HG03097 (cell line): ENCODE measurements at regions not wholly inside any gene's neighbourhood (a gene's known extent, or its start where the extent isn't known, plus 50 kb on each side); places are given as distances from the start of the nearest gene placed in this dataset.
"Not testable (repeated sequence)": the region's sequence is repeated elsewhere in the genome, so short reads cannot be mapped to it uniquely, and the experiment has no call there.

ENCODE experiments used
- ATAC-seq: cut with Tn5 transposase; IDR thresholded peaks from one replicate; pipeline ENCODE4 v1.9.1; 2021; ENCODE audit not compliant: unreplicated experiment, low FRiP score

DNA sequence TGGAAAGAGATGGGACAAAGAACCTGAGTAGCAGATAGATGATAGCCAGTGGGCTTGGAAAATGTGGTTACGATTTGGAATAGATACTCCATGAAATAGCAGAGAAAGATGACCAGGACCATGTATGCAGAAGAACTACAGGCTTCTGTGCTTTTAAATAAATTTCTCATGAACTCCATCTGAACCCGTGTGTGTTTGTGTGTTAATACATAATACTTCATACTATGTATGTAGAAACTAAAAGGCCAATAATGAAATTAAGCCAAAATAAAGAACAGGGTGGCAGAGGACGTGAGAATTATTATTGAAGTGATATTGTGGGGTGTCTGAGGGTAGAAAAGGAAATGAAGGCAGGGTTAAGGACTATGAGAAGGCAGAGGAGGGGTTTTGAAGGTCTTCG lies 385.1 kb upstream of the RPS23 start:
- ATAC-seq: no peak

DNA sequence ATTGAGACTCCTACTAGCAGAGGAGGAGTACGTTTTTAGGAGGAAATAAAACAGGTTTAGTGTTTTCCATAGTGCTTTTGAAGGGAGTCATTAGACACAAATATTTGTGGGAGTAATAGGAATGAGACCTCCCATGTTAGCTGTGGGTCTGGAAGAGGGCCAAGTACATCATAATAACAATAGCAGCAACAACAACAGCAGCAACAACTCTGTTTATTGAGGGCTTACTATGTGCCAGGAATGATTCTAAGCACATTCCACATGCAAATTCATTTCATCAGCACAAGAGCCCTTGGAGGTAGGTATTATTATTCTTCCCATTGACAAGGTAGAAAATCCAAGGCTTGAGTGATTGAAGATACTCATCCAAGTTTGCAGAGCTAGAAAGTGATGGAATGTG lies 384.2 kb upstream of the RPS23 start:
- no peak for ATAC-seq

DNA sequence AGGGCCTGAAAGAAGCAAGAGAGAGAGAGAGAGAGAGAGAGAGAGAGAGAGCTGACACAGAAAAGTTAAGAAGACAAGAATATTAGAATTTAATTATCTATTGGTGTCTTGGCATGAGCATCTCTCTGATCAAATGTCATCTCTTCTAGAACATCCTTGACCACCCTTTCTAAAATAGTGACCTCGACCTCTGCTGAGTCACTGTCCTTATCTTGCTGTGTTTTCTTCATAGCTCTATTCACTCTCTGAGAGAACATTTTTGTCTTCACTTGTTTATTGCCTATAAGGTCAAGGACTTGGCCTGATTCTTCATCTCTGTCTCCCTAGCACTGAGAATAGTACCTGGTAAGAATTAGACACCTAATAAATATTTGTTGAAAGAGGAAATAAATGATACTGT lies 383.8 kb upstream of the RPS23 start:
- ATAC-seq: no peak

DNA sequence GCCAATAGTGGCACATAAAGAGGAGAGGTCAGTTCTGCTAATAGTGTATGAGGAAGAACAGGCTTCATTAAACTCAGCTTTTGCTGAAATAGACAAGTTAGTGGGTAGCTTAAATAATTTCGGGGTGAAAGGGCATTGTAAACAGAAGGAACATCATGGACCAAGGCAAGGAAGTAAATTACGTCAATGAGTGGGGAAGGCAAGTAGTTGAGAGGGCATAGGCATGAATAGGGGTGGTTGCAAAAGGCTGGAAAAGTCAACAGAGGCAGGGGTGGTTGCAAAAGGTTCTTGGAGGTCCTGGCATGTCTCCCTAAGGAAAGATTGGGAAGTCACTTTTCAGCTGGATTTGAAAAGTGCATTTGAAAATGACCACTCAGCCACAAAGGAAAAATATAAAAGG lies 383.3 kb upstream of the RPS23 start:
- ATAC-seq: no peak

DNA sequence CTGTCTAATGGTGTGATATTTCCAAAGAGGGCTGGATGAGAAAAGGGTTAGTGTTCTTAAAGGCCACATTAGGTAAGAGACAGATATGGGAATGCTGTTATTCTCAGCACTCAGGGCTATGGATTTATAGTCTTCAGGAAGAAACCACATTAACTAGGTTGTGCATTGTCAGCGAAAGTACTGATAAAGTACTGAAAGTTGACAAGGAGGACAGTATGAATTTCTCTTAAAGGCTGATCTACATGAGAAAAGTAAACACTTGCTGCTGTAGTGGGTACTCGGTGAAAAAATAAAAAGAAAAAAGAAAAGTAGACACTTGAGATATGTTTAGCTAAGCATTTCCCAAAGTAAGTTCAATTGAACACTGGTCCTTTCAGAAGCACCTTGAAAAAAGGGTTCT lies 381.0 kb upstream of the RPS23 start:
- no peak for ATAC-seq

DNA sequence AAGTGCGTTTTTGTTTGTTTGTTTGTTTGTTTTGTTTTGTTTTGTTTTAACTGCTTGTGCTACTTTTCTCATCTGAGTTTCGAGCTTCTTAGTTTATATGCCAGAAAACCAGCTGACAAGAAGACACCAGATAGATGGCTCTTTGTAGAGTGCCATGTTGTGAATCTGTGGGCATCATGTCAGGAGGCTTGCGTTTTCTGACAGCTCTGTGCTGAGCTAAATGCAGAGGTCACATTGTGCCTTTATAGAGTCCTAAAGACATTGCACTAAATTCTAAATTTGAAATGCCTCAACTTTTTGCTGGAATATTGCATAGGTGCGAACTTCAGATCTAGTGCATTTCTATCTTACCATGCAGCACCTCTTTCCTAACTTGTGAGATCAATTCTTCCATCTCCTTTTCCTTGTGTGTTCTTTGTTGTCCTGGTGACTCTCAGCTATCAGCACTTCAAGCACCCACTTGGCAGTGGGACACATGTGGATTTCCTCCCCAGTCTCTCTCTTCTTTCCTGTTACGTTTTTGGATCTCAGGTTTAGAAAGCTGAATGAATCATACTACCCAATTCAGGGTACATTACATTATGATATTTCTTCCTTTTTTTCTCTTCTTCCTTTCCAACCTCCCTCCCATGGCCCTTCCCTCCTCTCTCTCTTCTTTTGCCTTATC lies 379.0 kb upstream of the RPS23 start:
- no peak for ATAC-seq

DNA sequence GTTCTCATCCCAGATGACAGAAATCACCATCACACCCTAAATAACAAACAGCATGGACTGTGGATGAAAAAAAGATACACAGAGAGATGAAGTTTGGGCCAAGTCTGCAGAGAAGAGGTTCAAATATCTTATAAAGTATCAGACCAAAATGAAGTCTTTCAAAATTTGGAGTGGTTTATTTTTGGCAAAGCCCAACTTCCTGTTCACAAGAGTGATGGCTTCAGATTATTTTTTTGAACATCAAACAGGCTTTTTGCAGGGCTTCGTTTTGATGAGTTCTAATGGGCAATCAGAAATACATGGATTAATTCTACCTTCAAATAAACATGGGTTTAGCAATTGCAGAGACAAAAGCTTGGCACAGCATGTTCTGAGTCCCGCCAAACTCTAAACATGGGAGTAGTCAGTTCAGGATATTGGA lies 378.2 kb upstream of the RPS23 start:
- no peak for ATAC-seq

DNA sequence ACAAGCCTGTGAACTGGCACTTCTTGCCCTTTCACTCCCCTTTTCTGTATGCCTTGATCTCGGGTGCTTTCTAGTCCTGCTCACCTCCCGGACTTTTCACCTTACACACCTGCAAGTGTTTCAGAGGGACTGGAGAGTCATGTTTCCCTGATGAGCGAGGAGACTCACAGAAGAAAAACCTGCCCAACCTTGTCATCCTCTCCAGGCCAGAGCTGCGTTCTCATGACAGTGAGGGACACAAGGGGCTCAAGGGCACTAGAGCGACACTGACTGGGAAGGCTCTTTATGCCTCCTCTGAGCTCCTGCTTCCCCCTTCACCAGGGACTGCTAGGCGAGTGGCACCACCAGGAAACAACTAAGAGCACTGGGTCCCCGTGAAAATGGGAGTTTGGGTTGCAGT lies 376.9 kb upstream of the RPS23 start:
- no peak for ATAC-seq

DNA sequence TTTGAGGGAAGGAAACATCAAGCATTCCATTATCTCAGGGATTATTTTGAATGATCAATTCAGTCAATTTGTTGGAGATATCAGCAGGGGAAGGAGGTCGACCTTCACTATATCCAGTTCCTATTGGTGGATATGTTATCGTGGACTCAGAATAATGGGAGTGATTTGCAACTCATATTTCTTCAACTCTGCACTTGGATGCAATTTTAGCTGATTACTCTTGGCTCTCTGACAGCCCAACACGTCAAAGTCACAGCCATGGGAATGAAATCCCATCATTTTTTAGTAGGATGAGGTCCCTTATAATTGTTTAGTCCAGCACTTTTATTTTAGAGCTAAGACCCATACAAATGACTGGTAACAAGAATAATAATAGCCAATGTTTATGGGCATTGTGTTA lies 371.8 kb upstream of the RPS23 start:
- no peak for ATAC-seq

DNA sequence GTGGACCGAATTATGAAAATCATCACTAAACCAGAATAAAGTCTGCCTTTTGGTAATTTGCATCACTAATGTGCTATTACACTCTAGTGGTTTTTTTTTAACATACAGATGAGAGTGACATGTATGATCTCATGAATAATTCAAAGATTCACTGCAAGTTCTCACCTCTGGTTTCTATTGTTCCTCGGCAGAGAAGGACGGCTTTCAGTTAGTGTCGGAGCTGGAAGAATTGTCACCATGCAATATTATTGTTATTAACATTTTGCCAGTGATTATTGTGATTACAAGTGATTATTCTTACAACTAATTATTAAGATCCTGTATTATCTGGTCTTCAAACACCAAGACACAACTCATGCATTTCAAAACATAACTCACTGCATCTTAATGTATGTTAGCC lies 366.6 kb upstream of the RPS23 start:
- ATAC-seq: no peak

DNA sequence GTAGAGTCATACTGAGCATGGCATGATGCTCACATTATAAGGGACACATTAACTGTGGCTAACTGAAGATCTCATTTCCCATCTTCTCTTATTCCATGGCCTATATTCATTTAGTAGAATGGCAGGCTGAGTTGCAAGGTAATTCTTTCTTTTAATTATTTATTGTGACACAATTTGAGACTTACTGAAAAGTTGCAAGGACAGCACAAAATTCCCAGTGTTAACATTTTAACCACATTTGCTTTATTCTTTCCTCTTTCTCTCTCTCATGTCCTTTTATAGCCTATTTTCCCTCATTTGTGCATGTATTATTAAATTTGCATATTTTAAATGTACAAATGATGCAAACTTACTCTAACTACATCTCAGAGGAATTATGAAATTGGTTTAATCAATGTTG lies 366.1 kb upstream of the RPS23 start:
- ATAC-seq: no peak

DNA sequence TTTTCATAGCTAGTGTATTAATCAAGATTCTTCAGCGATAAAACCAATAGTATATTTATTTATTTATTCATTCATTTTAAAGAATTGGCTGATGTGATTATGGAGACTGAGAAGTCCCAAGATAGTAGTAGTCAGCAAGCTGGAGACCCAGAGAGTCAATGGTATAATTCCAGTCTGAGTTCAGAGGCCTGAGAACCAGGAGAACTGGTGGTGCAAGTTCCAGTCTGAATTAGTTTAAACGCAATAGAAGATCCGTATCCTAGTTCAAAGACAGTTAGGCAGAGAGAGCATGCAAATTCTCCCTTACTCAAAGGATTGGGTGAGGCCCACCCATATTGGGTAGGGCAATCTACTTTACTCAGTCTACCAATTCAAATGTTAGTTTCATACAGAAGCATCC lies 364.2 kb upstream of the RPS23 start:
- ATAC-seq: no peak

DNA sequence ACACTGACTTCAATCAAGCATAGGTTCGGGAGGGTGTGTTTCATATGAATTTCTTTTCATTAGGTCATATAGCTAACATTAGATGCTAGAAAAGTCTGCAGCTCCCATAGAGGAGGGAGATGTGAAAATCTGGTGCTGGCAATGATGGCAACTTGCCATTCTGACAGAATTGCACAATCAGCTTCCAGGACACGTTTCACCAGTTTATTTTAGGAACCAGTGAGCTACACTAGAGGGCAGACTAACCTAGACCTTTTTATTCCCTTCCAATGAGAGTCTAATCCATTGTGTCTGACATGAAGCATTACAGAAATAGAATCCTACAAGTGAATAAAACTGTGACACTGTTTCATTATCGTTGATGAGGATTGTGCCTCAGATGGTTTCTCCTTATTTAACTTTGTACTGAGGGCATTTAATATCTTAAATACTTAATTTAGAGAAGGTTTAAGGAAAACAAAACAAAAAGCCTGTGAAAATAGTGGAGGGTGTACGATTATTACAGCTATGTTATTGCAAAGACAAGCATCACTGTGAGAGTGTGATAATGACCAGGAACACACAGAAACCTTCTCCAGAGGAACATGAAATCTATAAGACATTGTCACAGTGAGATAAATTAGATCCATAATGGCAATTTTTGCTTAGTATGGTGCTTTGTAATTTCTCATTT lies 363.3 kb upstream of the RPS23 start:
- peak; percentile 65 for ATAC-seq

DNA sequence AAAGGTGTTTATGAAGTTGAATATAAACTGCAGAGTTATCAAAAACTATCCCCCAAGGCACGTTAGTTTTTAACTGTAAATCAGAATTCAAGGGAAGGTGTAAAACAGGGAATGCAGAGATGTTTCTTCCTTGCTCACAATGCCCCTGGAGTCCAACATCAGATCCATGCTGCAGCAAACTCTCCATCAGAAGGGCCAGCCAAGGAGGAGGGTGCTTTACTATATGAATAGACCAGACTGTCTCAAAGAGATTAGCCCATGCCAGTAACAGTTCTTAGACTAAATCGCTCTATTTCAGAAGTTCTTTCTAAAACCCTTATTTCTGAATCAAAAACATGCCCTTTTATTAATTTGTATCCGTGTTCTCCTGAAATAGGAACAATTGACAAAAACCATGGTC lies 362.8 kb upstream of the RPS23 start:
- ATAC-seq: no peak

DNA sequence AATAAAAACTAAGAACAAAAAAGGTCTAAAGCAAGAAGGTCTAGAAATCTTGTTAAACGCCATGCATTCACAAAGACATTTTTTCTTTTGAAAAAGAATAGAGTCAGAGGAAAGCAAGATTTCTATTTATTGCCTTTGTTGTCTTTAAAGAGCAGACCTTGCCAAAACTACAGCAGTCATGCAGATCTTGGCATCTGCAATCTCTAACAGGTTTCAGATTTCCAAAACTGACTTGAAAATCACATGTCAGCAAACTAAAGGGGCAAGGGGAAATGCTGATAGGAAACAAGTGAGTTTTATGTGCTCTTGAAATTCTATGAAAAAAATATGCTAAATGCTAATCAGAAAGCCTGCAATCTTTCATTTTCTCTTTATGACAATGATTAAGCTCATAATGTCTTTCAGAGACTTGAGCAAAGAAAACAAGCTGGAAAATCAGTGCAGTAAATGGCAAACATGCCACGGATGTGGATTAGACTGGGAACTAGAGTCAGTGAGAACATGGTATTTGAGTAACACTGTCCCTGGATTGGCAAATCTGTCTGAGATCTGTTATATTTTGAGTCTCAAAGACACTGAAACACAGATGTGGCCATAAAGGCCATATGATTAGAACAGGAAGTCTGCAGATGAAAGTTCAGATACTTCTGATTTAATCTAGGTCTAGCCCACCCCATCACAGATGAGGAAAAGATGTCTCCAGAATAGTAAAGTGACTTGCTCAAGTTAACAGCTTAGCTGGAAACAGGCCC lies 361.4 kb upstream of the RPS23 start:
- no peak for ATAC-seq

DNA sequence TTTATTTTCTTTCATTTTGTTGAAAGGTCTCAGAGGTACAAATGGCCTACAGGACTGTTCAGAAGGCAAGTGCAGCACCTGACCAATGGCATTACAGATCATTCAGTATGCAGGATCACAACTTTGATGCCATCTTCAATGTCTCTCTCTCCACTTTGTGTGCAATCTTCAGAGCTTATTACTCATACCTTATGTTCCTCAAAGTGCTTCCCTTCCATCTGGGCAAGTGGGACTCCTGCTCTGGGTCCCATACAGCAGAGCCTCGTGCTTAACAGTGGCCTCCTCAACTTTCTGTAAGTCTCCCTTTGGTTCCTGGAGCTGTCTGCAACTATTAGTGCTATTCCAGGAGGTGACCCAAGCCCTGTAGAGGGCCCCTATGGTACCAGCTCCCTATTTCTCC lies 358.4 kb upstream of the RPS23 start:
- no peak for ATAC-seq

DNA sequence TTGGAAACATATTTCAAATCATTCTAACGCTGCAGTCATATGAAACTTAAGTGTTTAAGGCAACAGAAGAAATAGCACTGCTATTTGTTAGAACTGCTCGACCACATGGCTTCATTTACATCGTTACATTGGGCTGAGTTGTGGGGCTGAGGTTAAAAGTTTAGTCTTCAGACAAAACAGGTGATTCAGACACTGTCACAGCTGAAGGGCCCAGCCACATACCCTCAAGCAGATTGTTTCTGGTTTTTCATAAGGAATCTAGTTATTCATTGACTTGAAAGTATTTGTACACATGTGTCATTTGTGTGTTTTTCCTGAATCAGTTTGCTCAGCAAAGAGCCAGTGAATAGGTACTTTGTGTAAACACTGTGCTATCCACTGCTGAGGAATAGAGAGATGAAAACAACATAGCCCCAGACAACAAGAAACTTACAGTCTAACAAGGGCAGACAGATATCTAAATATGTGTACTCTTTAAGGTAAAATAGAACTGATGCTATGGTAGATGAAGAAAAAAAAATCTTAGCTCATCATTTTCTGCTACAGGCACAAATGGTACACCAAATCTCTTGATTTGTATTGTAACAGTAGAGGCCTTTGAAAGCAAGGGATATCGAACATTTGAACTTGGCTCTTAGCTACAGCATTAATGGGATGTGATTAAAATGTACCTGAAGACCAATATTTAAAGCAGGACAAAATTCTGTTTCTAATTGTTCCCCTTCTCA lies 357.6 kb upstream of the RPS23 start:
- ATAC-seq: no peak

DNA sequence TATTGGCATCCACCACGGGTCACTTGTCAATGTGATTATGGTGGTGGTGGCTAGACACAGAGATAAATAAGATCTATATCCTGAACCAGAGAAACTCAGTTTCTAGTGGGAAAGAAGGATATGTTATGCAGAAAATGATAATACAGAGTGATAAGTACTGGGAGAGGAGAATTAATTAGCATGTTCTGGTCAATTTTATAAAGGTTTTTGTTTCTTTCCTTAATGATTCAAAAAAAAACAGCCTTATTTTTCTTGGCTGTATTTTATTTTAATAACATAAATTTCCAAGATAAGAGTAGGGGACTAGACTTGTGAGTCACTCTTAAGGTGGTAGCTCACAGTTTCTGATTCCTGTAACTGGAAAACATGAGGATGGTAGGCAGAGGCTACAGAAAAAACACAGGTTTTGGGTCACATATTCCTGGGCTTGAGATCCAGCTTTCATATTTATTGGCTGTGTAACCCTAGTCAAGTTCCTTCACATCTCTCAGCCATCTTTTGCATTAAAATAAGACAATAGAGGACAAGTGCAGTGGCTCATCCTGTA lies 350.3 kb upstream of the RPS23 start:
- no peak for ATAC-seq

DNA sequence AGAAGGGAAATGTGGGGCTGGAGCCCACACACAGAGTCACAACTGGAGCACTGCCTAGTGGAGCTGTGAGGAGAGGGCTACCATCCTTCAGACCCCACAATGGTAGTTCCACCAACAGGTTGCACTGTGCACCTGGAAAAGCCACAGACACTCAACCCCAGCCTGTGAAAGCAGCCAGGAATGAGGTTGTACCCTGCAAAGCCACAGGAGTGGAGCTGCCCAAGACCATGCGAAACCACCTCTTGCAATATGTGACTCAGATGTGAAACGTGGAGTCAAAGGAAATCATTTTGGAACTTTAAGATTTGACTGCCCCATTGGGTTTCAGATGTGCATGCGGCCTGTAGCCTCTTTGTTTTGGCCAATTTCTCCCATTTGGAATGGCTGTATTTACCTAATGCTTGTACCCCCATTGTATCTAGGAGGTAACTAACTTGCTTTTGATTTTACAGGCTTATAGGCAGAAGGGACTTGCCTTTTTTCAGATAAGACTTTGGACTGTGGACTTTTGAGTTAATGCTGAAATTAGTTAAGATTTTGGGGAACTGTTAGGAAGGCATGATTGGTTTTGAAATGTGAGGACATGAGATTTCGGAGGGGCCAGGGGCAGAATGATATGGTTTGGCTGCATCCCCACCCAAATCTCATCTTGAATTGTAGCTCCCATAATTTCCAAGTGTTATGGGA lies 348.9 kb upstream of the RPS23 start:
- not testable (repeated sequence) for ATAC-seq

DNA sequence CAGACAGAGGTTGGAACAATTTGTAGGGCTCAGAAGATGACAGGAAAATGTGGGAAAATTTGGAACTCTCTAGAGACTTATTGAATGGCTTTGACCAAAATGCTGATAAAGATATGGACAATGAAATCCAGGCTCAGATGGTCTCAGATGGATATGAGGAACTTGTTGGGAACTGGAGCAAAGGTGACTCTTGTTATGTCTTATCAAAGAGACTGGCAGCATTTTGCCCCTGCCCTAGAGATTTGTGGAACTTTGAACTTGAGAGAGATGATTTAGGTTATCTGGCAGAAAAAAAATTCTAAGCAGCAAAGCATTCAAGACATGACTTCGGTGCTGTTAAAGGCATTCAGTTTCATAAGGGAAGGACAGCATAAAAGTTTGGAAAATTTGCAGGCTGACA lies 347.9 kb upstream of the RPS23 start:
- ATAC-seq: not testable (repeated sequence)
